Right lobe of liver (tissue), 4 donors: ENCODE measurements at regions not wholly inside any gene's neighbourhood (a gene's known extent, or its start where the extent isn't known, plus 50 kb on each side); places are given as distances from the start of the nearest gene placed in this dataset.

Experiments
- CTCF ChIP-seq, 4 donors: fragments of 200-600 bp in 3 of 4; fragments of 450-650 bp in 1 of 4; IDR thresholded peaks; one replicate each; pipeline versions ENCODE4 v1.5.1 to v1.8.0; 2016 to 2022; ENCODE audit warnings: antibody characterized with exemption in 4 of 4, mild to moderate bottlenecking in 2 of 4
- POLR2A ChIP-seq: fragments of 450-650 bp; IDR thresholded peaks from one replicate; pipeline ENCODE4 v1.6.1; 2017; ENCODE audit warnings: antibody characterized with exemption, mild to moderate bottlenecking
- donor health status: DM: no; HTN: no; CAD: no.
- donor health status: DM: no; HTN: no; CAD: no.
- donor health status: DM: no; HTN: yes; CAD: no.

DNA sequence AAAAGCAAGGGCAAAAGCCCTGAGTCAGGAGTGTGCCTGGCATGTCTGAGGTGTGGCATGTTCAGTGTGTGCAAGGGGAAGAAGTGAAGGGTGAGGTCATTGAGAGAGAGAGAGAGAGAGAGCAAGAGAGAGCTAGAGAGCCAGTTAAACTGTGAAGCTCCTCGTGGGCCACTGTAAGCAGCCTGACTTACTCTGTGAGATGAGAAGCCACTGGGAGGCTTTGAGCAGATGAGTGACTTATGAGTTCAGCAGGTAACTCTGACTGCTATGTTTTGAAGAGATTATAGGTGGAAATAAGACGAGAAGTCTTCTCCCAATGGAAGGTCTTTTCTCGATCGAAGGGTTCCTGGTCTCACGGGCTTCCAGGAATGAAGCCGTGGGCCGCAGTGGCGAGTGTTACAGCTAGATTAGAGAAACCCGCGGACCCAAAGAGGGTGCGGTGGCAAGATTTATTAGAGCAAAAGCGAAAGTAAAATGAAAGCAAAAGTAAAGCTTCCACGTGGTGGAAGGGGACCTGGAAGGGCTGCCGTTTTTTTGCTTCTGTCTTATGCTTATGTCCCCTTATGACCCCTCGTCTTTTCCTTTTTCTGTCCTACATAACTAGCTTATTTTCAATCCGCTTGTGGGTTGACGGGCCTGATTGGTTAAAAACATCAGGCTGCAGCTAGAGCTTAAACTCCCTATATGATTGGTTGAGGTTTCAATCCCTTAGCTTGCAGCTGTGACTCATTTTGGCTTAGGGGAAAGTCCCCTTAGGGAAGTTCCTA is 323.1 kb upstream of the FAM78B start:
- TF ChIP-seq POLR2A (no peak), CTCF (IDR thresholded peaks at IDR 0.05) (no peak)
